ENCODE measurements at regions not wholly inside any gene's neighbourhood (a gene's known extent, or its start where the extent isn't known, plus 50 kb on each side); places are given as distances from the start of the nearest gene placed in this dataset.
A peak's percentile ranks its signal among the peaks of the same experiment; 100 is the strongest.

- H3K4me3 ChIP-seq (ENCODE audit: low read depth, low read length) = no peak overlapping the region
- no peak for TF ChIP-seq CTCF (IDR thresholded peaks at IDR 0.05; ENCODE audit: insufficient read depth, low read length)
- DNase-seq (ENCODE audit: low read depth) = no peak
Observed at GRCh38 chr2:181231151-181231550, 226.0 kb upstream of the ITGA4 start.

GRCh38 chr2:181231886-181232621 lies 225.1 kb upstream of the ITGA4 start:
- no peak for TF ChIP-seq CTCF (IDR thresholded peaks at IDR 0.05; ENCODE audit: insufficient read depth, low read length)
- peak; percentile 6 for DNase-seq (ENCODE audit: low read depth)
- no peak overlapping the region for H3K4me3 ChIP-seq (ENCODE audit: low read depth, low read length)

- DNase-seq (ENCODE audit: low read depth) = no peak
- TF ChIP-seq CTCF (IDR thresholded peaks at IDR 0.05; ENCODE audit: insufficient read depth, low read length) = no peak
- no peak overlapping the region for H3K4me3 ChIP-seq (ENCODE audit: low read depth, low read length)
Observed at GRCh38 chr2:181234487-181234891, 222.7 kb upstream of the ITGA4 start.

GRCh38 chr2:181235011-181235410 lies 222.2 kb upstream of the ITGA4 start:
- TF ChIP-seq CTCF (IDR thresholded peaks at IDR 0.05; ENCODE audit: insufficient read depth, low read length) = no peak
- H3K4me3 ChIP-seq (ENCODE audit: low read depth, low read length) = no peak overlapping the region
- DNase-seq (ENCODE audit: low read depth) = no peak

- H3K4me3 ChIP-seq (ENCODE audit: low read depth, low read length) = no peak overlapping the region
- no peak for TF ChIP-seq CTCF (IDR thresholded peaks at IDR 0.05; ENCODE audit: insufficient read depth, low read length)
- no peak for DNase-seq (ENCODE audit: low read depth)
Observed at GRCh38 chr2:181235683-181236459, 221.3 kb upstream of the ITGA4 start.

GRCh38 chr2:181239201-181239799 lies 217.9 kb upstream of the ITGA4 start:
- H3K4me3 ChIP-seq (ENCODE audit: low read depth, low read length) = no peak overlapping the region
- DNase-seq (ENCODE audit: low read depth) = no peak
- no peak for TF ChIP-seq CTCF (IDR thresholded peaks at IDR 0.05; ENCODE audit: insufficient read depth, low read length)
